PFSK-1 (cell line): ENCODE measurements at regions not wholly inside any gene's neighbourhood (a gene's known extent, or its start where the extent isn't known, plus 50 kb on each side); places are given as distances from the start of the nearest gene placed in this dataset.

Source experiments
- FOXP2 ChIP-seq: optimal IDR thresholded peaks from 2 replicates; pipeline ENCODE3; 2011; ENCODE audit warnings: borderline replicate concordance, control low read depth, inconsistent platforms; ENCODE audit not compliant: insufficient read depth; ENCODE audit errors: extremely low read length, extremely low read depth
- POLR2AphosphoS5 ChIP-seq: IDR thresholded peaks from 2 replicates; pipeline ENCODE4 v1.6.1; 2012; ENCODE audit warnings: low read depth, mild to moderate bottlenecking, control low read depth, low read length, moderate library complexity
- REST ChIP-seq, 2 experiments: IDR thresholded peaks; 2 replicates each; pipeline versions ENCODE4 v1.6.1 to v1.8.0; 2011 to 2012; ENCODE audit warnings: low read depth in 2 of 2, low read length in 2 of 2, control low read depth in 1 of 2, inconsistent platforms in 1 of 2, mild to moderate bottlenecking in 1 of 2, moderate library complexity in 1 of 2; ENCODE audit not compliant: insufficient read depth in 1 of 2
- SIN3A ChIP-seq: IDR thresholded peaks from 2 replicates; pipeline ENCODE4 v1.6.1; 2012; ENCODE audit warnings: mild to moderate bottlenecking, low read length, moderate library complexity, borderline replicate concordance; ENCODE audit not compliant: insufficient read depth
- TAF1 ChIP-seq: IDR thresholded peaks from 2 replicates; pipeline ENCODE4 v1.6.1; 2012; ENCODE audit warnings: low read length, control low read depth, borderline replicate concordance; ENCODE audit not compliant: insufficient read depth

- TF ChIP-seq SIN3A (no peak), FOXP2 (no peak)
Measured at GRCh38 chr4:26140150-26140898, 180.5 kb upstream of the RBPJ start.

- TF ChIP-seq REST (IDR thresholded peaks at IDR 0.05; ENCODE audit: insufficient read depth in 1 of 2, low read depth in 2 of 2, low read length in 2 of 2) (no peak), POLR2AphosphoS5 (no peak), FOXP2 (no peak), TAF1 (no peak), SIN3A (no peak)
Measured at GRCh38 chr4:26141051-26141721, 179.6 kb upstream of the RBPJ start.

- TF ChIP-seq POLR2AphosphoS5 (no peak), SIN3A (no peak), REST (IDR thresholded peaks at IDR 0.05; ENCODE audit: insufficient read depth in 1 of 2, low read depth in 2 of 2, low read length in 2 of 2) (no peak), FOXP2 (no peak), TAF1 (no peak)
Measured at GRCh38 chr4:26141911-26142638, 178.7 kb upstream of the RBPJ start.

- no peak for TF ChIP-seq REST (IDR thresholded peaks at IDR 0.05; ENCODE audit: insufficient read depth in 1 of 2, low read depth in 2 of 2, low read length in 2 of 2)
- TF ChIP-seq TAF1: no peak
- TF ChIP-seq SIN3A: no peak
- no peak for TF ChIP-seq FOXP2
- no peak for TF ChIP-seq POLR2AphosphoS5
Measured at GRCh38 chr4:26144526-26145155, 176.2 kb upstream of the RBPJ start.

DNA sequence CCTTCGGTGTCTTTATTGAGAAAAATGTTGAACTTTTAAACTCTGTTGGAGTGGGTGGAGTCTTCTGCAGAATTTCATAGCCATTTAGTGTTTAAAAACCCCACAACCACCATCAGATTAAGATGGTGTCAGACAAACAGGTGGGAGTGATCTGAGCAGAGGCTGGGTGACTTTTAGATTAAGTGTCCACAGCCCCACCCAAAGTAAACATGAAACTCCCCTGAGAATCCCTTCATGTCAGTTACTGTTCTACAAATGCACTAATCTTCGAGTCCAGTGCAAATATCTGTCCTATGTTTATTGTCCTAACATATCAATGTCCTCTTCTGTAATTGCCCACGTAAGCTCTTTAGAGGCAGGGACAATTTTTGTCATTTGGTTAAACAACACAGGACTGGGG lies 175.6 kb upstream of the RBPJ start:
- no peak for TF ChIP-seq SIN3A
- no peak for TF ChIP-seq REST (IDR thresholded peaks at IDR 0.05; ENCODE audit: insufficient read depth in 1 of 2, low read depth in 2 of 2, low read length in 2 of 2)
- no peak for TF ChIP-seq POLR2AphosphoS5
- no peak for TF ChIP-seq TAF1
- no peak for TF ChIP-seq FOXP2
